GM13977 (cell line): ENCODE measurements at regions not wholly inside any gene's neighbourhood (a gene's known extent, or its start where the extent isn't known, plus 50 kb on each side); places are given as distances from the start of the nearest gene placed in this dataset.
"Not testable (repeated sequence)": the region's sequence is repeated elsewhere in the genome, so short reads cannot be mapped to it uniquely, and the experiment has no call there.

ENCODE experiments used
- DNase-seq: peaks from one replicate; pipeline ENCODE4 v3.0.0; 2012; ENCODE audit warnings: low spot score
- in situ Hi-C: fragments of 300-500 bp; cut with MboI; formaldehyde crosslinking; loops from one replicate; pipeline ENCODE4 v1.12.0; 2022; ENCODE audit warnings: low sequenced_read_pairs, low pct_unique_long_range_greater_than_20kb, mixed read lengths, inconsistent platforms; ENCODE audit not compliant: unreplicated experiment
- TF ChIP-seq, protein P1 (sequence below): IDR thresholded peaks from 2 replicates; pipeline ENCODE4 v1.5.1; 2012; ENCODE audit warnings: mild to moderate bottlenecking, control low read depth; ENCODE audit not compliant: insufficient read depth; ENCODE audit errors: extremely low read depth, missing control alignments

DNA sequence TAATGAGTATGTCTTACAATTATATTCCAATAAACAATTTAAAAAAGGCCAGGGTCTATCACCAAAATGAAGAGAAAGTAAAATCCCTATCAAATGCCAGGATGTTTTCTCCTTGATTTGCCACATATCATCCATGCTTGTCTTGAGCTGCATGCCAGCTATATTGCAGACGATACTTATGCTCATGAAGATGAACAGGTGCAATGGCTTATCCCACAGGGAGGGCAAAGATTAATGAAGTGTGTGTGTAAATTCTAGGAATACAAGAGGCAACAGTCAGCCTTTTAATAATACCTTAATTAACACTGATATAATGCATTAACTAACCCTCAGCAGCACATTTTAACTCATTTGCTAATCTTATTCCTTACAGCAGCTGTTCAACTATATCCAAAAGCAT, 850.5 kb downstream of the KCNA4 start:
- no peak for DNase-seq
- TF ChIP-seq, protein P1, sequence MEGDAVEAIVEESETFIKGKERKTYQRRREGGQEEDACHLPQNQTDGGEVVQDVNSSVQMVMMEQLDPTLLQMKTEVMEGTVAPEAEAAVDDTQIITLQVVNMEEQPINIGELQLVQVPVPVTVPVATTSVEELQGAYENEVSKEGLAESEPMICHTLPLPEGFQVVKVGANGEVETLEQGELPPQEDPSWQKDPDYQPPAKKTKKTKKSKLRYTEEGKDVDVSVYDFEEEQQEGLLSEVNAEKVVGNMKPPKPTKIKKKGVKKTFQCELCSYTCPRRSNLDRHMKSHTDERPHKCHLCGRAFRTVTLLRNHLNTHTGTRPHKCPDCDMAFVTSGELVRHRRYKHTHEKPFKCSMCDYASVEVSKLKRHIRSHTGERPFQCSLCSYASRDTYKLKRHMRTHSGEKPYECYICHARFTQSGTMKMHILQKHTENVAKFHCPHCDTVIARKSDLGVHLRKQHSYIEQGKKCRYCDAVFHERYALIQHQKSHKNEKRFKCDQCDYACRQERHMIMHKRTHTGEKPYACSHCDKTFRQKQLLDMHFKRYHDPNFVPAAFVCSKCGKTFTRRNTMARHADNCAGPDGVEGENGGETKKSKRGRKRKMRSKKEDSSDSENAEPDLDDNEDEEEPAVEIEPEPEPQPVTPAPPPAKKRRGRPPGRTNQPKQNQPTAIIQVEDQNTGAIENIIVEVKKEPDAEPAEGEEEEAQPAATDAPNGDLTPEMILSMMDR, result no peak
- in situ Hi-C loops, result no loop called here

- no peak for DNase-seq
- in situ Hi-C loops, result no loop called here
- TF ChIP-seq, protein P1, result no peak
Observed at GRCh38 chr11:29163231-29163630, 853.6 kb downstream of the KCNA4 start.

DNA sequence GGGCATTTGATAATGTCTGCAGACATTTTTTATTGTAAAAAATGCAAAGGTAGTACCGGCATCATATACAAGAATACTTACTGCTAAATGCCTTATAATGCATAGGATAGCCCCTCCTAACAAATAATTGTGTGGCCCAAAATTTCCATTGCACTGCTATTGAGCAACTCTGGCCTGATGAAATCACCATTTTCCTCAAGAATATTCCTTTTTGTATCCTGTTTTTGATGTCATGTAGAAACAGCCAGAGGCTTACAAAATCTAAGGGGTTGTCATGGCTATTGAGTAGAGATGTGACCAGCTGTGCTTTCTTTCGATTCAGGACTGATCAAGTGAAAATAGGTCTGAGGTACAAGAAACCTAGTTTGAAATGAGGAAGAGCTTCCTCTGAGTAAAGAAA, 854.3 kb downstream of the KCNA4 start:
- TF ChIP-seq, protein P1, result no peak
- no peak for DNase-seq
- in situ Hi-C loops, result no loop called here

DNA sequence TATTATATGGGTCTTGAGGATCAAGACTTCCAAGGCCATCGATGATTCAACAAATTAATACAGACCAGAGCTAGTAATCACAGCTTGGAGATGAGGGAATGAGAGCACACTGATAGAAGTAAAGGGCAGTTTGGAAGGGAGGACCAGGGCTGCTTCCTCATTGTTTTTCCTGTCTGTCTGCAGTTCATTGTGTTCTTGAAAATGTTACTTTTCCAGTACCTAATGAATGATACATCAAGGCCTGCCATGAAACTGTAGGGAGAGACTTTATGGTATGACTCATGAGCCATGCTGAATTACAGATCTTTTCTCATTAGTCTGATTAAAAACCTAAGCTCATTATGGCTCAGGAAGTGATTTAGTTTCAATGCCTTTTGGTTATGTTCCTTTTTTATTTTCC, 855.6 kb downstream of the KCNA4 start:
- in situ Hi-C loops, result no loop called here
- no peak for DNase-seq
- TF ChIP-seq, protein P1, result no peak

DNA sequence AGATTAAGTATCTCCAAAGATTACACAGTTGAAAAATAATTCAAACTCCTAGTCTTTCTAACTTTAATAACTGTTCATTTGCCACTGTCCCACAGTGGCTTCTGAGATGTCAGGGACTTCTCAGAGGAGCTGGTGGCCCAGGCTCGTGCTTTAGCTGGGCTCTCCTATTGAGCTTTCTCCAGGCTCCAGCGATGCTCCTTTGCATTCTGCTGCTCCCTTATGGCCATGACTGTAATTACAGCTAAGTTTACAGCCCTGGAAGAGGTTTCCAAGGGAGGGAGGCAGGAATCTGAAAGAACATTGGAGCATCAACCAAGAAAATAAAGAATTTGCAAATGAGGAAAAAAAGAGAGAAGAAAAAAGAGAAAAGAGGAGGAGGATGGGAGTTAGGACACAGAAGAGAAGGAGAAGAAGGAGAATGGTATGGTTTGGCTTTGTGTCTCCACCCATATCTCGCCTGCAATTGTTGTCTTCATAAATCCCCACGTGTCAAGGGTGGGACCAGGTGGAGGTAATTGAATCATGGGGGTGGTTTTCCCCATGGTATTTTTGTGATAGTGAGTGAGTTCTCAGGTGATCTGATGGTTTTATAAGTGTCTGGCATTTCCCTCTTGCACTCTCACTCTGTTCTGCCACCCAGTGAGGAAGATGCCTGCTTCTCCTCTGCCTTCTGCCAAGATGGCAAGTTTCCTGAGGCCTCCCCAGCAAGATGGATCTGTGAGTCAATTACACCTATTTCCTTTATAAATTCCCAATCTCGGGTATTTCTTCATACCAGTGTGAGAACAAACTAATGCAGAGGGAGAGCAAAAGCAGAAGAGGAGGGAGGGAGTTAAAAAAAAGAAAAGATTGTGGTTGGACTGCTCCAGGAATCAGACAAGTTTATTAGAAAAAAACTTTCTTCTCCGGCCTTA, 857.0 kb downstream of the KCNA4 start:
- no peak for DNase-seq
- TF ChIP-seq, protein P1, result peak; percentile 61
- in situ Hi-C loops, result no loop called here

DNA sequence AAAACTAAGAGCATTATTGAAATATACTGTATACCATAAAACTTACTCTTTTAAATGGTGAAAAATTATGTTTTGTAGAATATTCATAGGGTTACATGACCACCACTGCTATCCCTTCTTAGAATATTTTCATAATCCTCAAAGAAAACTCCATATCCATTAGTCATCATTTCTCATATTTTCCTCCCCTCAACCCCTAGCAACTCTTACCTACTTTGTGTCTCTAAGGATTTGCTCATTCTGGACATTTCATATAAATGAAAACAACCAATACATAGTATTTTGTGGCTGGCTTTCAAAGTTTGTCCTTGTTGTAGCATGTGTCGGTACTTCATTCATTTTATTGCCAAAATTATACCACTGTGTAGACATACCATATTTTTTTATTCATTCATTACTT, 863.8 kb downstream of the KCNA4 start:
- in situ Hi-C loops, result no loop called here
- TF ChIP-seq, protein P1, result no peak
- DNase-seq, result no peak

DNA sequence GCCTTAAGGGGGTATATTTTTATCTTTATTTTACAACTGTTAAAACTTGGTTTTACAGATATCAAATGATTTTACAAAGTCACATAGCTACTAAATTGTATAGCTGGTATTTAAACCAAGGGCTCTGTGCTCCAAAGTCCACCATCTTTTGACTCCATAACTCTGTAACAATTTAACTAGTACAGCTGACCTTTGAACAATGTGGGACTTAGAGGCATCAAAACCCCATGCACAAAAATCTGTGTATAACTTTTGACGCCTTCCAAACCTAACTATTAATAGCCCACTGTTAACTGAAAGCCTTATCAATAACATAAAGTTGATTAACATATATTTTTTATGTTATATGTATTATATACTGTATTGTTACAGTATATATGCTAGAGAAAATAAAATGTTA, 874.3 kb downstream of the KCNA4 start:
- in situ Hi-C loops, DNase-seq: not testable (repeated sequence)
